GM19328 (cell line): ENCODE measurements at regions not wholly inside any gene's neighbourhood (a gene's known extent, or its start where the extent isn't known, plus 50 kb on each side); places are given as distances from the start of the nearest gene placed in this dataset.

ENCODE experiments used
- ATAC-seq: cut with Tn5 transposase; IDR thresholded peaks from one replicate; pipeline ENCODE4 v1.9.1; 2021; ENCODE audit warnings: mild to moderate bottlenecking, moderate library complexity; ENCODE audit not compliant: unreplicated experiment

GRCh38 chr5:68476854-68477253 is 261.3 kb downstream of the PIK3R1 start:
- ATAC-seq, result no peak

- no peak for ATAC-seq
These were observed 262.9 kb downstream of the PIK3R1 start for GRCh38 chr5:68478301-68479095.

GRCh38 chr5:68479524-68479923 is 264.0 kb downstream of the PIK3R1 start:
- ATAC-seq, result no peak

GRCh38 chr5:68480335-68480940 is 264.9 kb downstream of the PIK3R1 start:
- ATAC-seq, result no peak

- no peak for ATAC-seq
These were observed 266.6 kb downstream of the PIK3R1 start for GRCh38 chr5:68482199-68482598.

GRCh38 chr5:68484307-68485068 is 268.9 kb downstream of the PIK3R1 start:
- no peak for ATAC-seq

GRCh38 chr5:68489556-68489955 is 274.0 kb downstream of the PIK3R1 start:
- no peak for ATAC-seq

- ATAC-seq, result no peak
These were observed 274.9 kb downstream of the PIK3R1 start for GRCh38 chr5:68490406-68490805.

GRCh38 chr5:68494771-68495170 is 279.2 kb downstream of the PIK3R1 start:
- ATAC-seq, result no peak

GRCh38 chr5:68499987-68500386 is 284.4 kb downstream of the PIK3R1 start:
- no peak for ATAC-seq

GRCh38 chr5:68500813-68501212 is 285.3 kb downstream of the PIK3R1 start:
- ATAC-seq, result no peak

GRCh38 chr5:68502531-68502930 is 287.0 kb downstream of the PIK3R1 start:
- ATAC-seq, result no peak

- no peak for ATAC-seq
These were observed 288.8 kb downstream of the PIK3R1 start for GRCh38 chr5:68504306-68504705.

GRCh38 chr5:68505917-68506860 is 290.6 kb downstream of the PIK3R1 start:
- ATAC-seq, result no peak

- ATAC-seq, result no peak
These were observed 300.0 kb downstream of the PIK3R1 start for GRCh38 chr5:68515514-68515913.

- no peak for ATAC-seq
These were observed 302.7 kb downstream of the PIK3R1 start for GRCh38 chr5:68518286-68518685.

GRCh38 chr5:68519143-68519542 is 303.6 kb downstream of the PIK3R1 start:
- no peak for ATAC-seq

GRCh38 chr5:68521776-68522175 is 306.2 kb downstream of the PIK3R1 start:
- ATAC-seq, result no peak

- no peak for ATAC-seq
These were observed 307.3 kb downstream of the PIK3R1 start for GRCh38 chr5:68522863-68523262.

- ATAC-seq, result no peak
These were observed 313.3 kb downstream of the PIK3R1 start for GRCh38 chr5:68528821-68529273.

GRCh38 chr5:68529581-68529980 is 314.0 kb downstream of the PIK3R1 start:
- ATAC-seq, result no peak
